Adrenal gland (tissue), 9 donors: ENCODE measurements at regions not wholly inside any gene's neighbourhood (a gene's known extent, or its start where the extent isn't known, plus 50 kb on each side); places are given as distances from the start of the nearest gene placed in this dataset.

Experiments
- DNase-seq, 7 donors: peaks; one replicate each; pipeline ENCODE4 v3.0.0-alpha.2; 2019 to 2020
- H3K27ac ChIP-seq, 5 donors: fragments of 200-600 bp; sonication (generic) in 4 of 5; 1 replicate in 3 of 5; 2 replicates in 2 of 5; pipeline versions ENCODE4 v1.5.1 to v1.8.0; 2016 to 2020; ENCODE audit warnings: mild to moderate bottlenecking in 1 of 5
- H3K27me3 ChIP-seq: fragments of 200-600 bp; 2 replicates; pipeline ENCODE4 v1.8.0; 2021
- H3K36me3 ChIP-seq, 2 donors: fragments of 200-600 bp; replicated peaks in 1 of 2; 1 replicate in 1 of 2; 2 replicates in 1 of 2; pipeline versions ENCODE4 v1.5.1 to v1.8.0; 2018 to 2022
- H3K4me1 ChIP-seq, 2 donors: fragments of 200-600 bp; replicated peaks in 1 of 2; 1 replicate in 1 of 2; 2 replicates in 1 of 2; pipeline versions ENCODE4 v1.5.1 to v1.8.0; 2018 to 2021
- H3K4me3 ChIP-seq, 4 donors: fragments of 200-600 bp; sonication (generic) in 3 of 4; one replicate each; pipeline ENCODE4 v1.5.1; 2016 to 2018
- H3K9me3 ChIP-seq, 3 donors: fragments of 200-600 bp; sonication (generic) in 1 of 3; replicated peaks in 1 of 3; 1 replicate in 2 of 3; 2 replicates in 1 of 3; pipeline versions ENCODE4 v1.5.1 to v1.8.0; 2016 to 2021
- POLR2A ChIP-seq, 2 donors: fragments of 450-650 bp; IDR thresholded peaks; one replicate each; pipeline ENCODE4 v1.6.1; 2017; ENCODE audit warnings: antibody characterized with exemption in 2 of 2, mild to moderate bottlenecking in 2 of 2, moderate library complexity in 1 of 2
- WGBS, 4 donors: extraction: QIAGEN DNeasy Blood & Tissue Kit in 2 of 4; methylation state at CpG; one replicate each; pipeline versions ENCODE4 v1.1.5 to v1.1.7; 2013 to 2017; 5-methylcytosine and 5-hydroxymethylcytosine counted together
- intact Hi-C, 2 donors: fragments of 100-400 bp; cut with DNase I; formaldehyde crosslinking; loops; one replicate each; pipeline versions ENCODE4 v1.14.1 to v1.15.0; 2022 to 2023
- TF ChIP-seq, protein P1 (sequence below), 6 experiments: fragments of 450-650 bp in 4 of 6; fragments of 200-600 bp in 2 of 6; sonication (generic) in 1 of 6; IDR thresholded peaks; 1 replicate in 5 of 6; 2 replicates in 1 of 6; pipeline versions ENCODE4 v1.5.1 to v1.8.0; 2016 to 2021; ENCODE audit warnings: antibody characterized with exemption in 6 of 6, mild to moderate bottlenecking in 2 of 6, moderate library complexity in 1 of 6
- donor health status: healthy with polysubstance abuse.
- donor health status: Bipolar disorder and iron deficiency.
- donor health status: DM: yes; HTN: yes; CAD: no.
- donor health status: DM: no; HTN: no; CAD: no.
- donor health status: DM: no; HTN: no; CAD: no.

DNA sequence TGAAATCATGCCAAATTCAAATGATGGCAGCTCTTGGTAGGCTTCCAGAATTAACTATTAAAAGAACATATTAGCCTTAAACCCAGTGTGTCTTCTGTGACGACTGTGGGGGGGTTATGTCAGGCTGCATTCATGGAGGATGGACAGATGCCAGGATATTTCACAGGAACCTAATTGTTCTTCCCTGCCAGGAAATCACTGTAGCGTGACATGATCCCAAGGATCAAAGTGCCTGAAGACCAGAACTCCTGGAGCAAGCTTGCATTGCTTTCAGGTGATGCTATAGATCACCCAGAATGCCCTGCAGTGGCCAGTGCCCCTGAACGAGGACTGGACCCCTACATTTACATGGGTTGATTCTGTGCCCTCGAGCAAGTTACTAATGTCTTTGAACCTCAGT is 1093.0 kb upstream of the TENM3 start:
- 71 to 79% (median 73%) methylated on average over 3 to 4 of the region's 4 CpGs for WGBS, 4 donors
- no peak overlapping the region for H3K4me3 ChIP-seq
- H3K27ac ChIP-seq: no peak overlapping the region
- no peak for DNase-seq
- intact Hi-C loops: no loop called here
- no peak for TF ChIP-seq POLR2A (IDR thresholded peaks at IDR 0.05)
- TF ChIP-seq, protein P1, sequence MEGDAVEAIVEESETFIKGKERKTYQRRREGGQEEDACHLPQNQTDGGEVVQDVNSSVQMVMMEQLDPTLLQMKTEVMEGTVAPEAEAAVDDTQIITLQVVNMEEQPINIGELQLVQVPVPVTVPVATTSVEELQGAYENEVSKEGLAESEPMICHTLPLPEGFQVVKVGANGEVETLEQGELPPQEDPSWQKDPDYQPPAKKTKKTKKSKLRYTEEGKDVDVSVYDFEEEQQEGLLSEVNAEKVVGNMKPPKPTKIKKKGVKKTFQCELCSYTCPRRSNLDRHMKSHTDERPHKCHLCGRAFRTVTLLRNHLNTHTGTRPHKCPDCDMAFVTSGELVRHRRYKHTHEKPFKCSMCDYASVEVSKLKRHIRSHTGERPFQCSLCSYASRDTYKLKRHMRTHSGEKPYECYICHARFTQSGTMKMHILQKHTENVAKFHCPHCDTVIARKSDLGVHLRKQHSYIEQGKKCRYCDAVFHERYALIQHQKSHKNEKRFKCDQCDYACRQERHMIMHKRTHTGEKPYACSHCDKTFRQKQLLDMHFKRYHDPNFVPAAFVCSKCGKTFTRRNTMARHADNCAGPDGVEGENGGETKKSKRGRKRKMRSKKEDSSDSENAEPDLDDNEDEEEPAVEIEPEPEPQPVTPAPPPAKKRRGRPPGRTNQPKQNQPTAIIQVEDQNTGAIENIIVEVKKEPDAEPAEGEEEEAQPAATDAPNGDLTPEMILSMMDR (IDR thresholded peaks at IDR 0.05): no peak
- H3K27me3 ChIP-seq: no peaks in the 10 kb centered on the region
- no peaks in the 10 kb centered on the region for H3K9me3 ChIP-seq
- H3K36me3 ChIP-seq: no peaks in the 10 kb centered on the region
- no peaks in the 10 kb centered on the region for H3K4me1 ChIP-seq

DNA sequence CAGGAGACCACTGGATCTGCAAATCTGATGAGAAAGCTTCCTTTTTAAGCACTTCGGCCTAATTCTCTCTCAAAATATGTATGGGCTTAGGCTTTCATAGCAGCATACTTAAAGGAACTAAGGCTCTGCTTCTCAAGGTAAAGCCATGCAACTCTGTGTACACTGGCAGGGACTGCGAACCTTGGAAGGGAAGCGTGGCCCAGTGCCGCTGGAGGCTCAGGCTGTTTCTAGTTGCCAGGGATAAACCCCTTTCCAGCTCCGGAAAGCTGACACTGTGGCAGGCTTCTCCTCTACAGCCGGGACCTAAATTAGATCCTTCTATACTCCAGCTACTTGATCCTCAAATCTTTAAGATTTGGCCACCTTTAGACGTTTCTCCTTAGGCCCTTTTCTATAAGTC is 1091.3 kb upstream of the TENM3 start:
- TF ChIP-seq POLR2A (IDR thresholded peaks at IDR 0.05): no peak
- TF ChIP-seq, protein P1 (IDR thresholded peaks at IDR 0.05): no peak

DNA sequence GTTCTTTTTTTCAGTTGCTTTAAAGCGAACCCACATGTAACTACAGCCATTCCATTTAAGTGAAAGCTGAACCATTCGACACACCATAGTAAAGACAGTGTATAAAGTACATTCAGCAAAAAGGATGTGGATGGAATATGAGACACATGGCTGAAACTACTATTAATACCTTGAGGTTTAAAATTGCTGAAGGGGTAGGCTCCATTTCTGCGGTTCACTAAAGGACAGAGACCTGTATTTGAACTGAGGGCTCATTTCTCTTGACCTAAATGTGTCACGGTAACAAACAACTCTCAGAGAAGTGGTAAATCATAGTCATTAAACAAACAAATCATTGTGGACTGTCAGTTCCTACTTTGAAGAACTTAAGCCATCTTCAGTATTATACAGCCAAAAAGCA is 1085.6 kb upstream of the TENM3 start:
- Histone ChIP-seq H3K9me3 (no peaks in the 10 kb centered on the region), H3K4me1 (no peaks in the 10 kb centered on the region), H3K36me3 (no peaks in the 10 kb centered on the region), H3K4me3 (no peak overlapping the region), H3K27me3 (no peaks in the 10 kb centered on the region), H3K27ac (no peak overlapping the region)
- 59 to 67% (median 64%) methylated on average over 4 of the region's 4 CpGs for WGBS, 4 donors
- intact Hi-C loops: no loop called here
- no peak for DNase-seq
- TF ChIP-seq, protein P1 (IDR thresholded peaks at IDR 0.05): no peak
- TF ChIP-seq POLR2A (IDR thresholded peaks at IDR 0.05): no peak

More for the DNA sequence above, 1091.3 kb upstream of the TENM3 start:
- H3K36me3 ChIP-seq: no peaks in the 10 kb centered on the region
- intact Hi-C loops: no loop called here
- H3K4me3 ChIP-seq: no peak overlapping the region
- H3K9me3 ChIP-seq: no peaks in the 10 kb centered on the region
- H3K27ac ChIP-seq: no peak overlapping the region
- no peaks in the 10 kb centered on the region for H3K27me3 ChIP-seq
- DNase-seq: no peak
- H3K4me1 ChIP-seq: no peaks in the 10 kb centered on the region
- WGBS, 4 donors: 86 to 91% (median 90%) methylated on average over 7 of the region's 7 CpGs

DNA sequence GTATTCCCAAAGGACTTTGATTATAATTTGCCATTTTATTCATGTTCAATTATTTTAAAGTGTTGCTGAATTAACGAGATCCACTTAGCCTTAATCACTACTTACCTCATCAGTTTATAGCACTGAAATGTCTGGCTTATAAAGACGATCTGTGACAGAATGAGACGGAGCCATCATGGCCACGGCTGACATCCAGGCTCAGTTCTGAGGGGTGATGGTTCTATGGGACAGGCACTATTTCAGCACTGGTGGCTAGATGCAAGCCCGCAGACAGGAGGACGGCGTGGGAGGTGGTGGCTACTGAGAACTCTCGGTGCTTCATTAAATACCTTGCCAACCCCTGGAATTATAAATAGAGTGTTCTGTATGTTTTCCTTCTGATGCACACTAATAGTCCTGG is 1084.2 kb upstream of the TENM3 start:
- TF ChIP-seq, protein P1 (IDR thresholded peaks at IDR 0.05): no peak
- TF ChIP-seq POLR2A (IDR thresholded peaks at IDR 0.05): no peak
- WGBS, 4 donors: 86 to 92% (median 90%) methylated on average over 8 of the region's 8 CpGs
- H3K27ac ChIP-seq: no peak overlapping the region
- H3K36me3 ChIP-seq: no peaks in the 10 kb centered on the region
- no peaks in the 10 kb centered on the region for H3K4me1 ChIP-seq
- no peaks in the 10 kb centered on the region for H3K9me3 ChIP-seq
- H3K4me3 ChIP-seq: no peak overlapping the region
- H3K27me3 ChIP-seq: no peaks in the 10 kb centered on the region
- intact Hi-C loops: no loop called here
- DNase-seq: no peak
